ENCODE measurements at regions not wholly inside any gene's neighbourhood (a gene's known extent, or its start where the extent isn't known, plus 50 kb on each side); places are given as distances from the start of the nearest gene placed in this dataset.
"Not testable (repeated sequence)": the region's sequence is repeated elsewhere in the genome, so short reads cannot be mapped to it uniquely, and the experiment has no call there.

DNA sequence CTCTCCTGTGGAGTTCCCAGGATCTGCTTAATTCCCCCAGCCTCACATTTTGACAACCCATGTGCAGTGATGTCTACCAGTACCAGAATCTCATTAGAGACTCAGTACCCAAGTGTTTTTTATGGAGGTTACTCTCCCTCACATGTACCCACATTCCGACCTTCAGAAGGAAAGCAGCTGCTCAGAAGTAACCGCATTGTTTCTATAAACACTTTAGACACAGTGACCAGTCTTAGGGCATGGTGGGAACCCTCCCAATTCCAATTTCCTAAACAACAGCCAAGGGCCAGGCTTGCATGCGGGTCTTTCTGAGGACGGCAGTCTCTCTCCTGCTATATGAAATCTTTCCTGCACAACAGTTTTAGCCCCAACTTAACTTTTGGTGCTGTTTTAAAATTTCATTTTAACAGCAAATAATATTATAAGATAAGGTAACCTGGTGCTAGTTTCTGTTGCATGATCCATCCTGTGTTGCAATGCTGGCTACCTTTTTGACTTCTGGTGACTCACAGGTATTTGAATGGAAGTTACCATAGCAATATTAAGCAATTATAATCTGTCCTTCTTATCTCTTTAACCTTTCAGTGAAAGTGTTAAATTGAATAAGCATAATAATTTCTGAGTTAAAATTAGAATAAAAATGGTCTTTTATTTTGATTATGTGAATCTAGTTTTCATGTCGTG lies 98.3 kb upstream of the THOC3 start:
- H3K4me2 ChIP-seq (ENCODE audit: low read length); H2BK5ac ChIP-seq (ENCODE audit: low read length); DNase-seq; H3K4me1 ChIP-seq (ENCODE audit: control insufficient read depth, low read depth, low read length); H4K5ac ChIP-seq (ENCODE audit: low read length); H3K27ac ChIP-seq (ENCODE audit: low read depth, low read length); H3K36me3 ChIP-seq (ENCODE audit: control insufficient read depth, insufficient read depth, low read length); H2BK15ac ChIP-seq (replicated peaks; ENCODE audit: low read depth); H3K4ac ChIP-seq (ENCODE audit: low read depth, low read length); H3K4me3 ChIP-seq (ENCODE audit: low read length); H4K8ac ChIP-seq (ENCODE audit: low read depth, low read length); H3K56ac ChIP-seq (ENCODE audit: low read length); H2BK120ac ChIP-seq (ENCODE audit: low read depth, low read length); H3K79me1 ChIP-seq (ENCODE audit: low read length); H3K23ac ChIP-seq (ENCODE audit: low read length); H3K79me2 ChIP-seq (ENCODE audit: control insufficient read depth, insufficient read depth, low read length); H3K9ac ChIP-seq (ENCODE audit: low read length); H3K27me3 ChIP-seq (ENCODE audit: insufficient read depth, low read length, poor library complexity); H3K18ac ChIP-seq (ENCODE audit: low read length); H2AK5ac ChIP-seq (ENCODE audit: low read length): not testable (repeated sequence)
- no CpG with 5 or more reads among the region's 5 CpGs for WGBS (ENCODE audit: extremely low coverage, insufficient coverage, low lambda C conversion rate)

DNA sequence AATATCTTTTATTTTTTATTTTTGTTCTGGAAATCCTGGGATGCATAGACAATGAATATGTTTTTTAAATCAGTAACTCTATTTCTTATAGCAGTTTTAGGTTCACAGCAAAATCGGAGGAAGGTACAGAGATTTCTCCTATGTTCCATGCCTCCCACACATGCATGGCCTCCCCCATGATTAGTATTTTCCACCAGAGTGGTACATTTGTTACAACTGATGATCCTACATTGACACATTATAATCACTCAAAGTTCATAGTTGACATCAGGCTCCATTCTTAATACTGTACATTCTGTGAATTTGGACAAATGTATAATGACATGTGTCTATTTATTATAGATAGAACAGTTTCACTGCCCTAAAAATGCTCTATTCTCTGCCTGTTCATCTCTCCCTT lies 99.0 kb upstream of the THOC3 start:
- not testable (repeated sequence) for H4K5ac ChIP-seq (ENCODE audit: low read length); H2BK5ac ChIP-seq (ENCODE audit: low read length); H3K23ac ChIP-seq (ENCODE audit: low read length); H3K4me1 ChIP-seq (ENCODE audit: control insufficient read depth, low read depth, low read length); H3K4me3 ChIP-seq (ENCODE audit: low read length); H2BK120ac ChIP-seq (ENCODE audit: low read depth, low read length); H4K8ac ChIP-seq (ENCODE audit: low read depth, low read length); H3K27me3 ChIP-seq (ENCODE audit: insufficient read depth, low read length, poor library complexity); H3K9ac ChIP-seq (ENCODE audit: low read length); H2BK15ac ChIP-seq (replicated peaks; ENCODE audit: low read depth); H3K36me3 ChIP-seq (ENCODE audit: control insufficient read depth, insufficient read depth, low read length); H3K4ac ChIP-seq (ENCODE audit: low read depth, low read length); H3K79me1 ChIP-seq (ENCODE audit: low read length); H3K56ac ChIP-seq (ENCODE audit: low read length); H3K79me2 ChIP-seq (ENCODE audit: control insufficient read depth, insufficient read depth, low read length); H2AK5ac ChIP-seq (ENCODE audit: low read length); H3K18ac ChIP-seq (ENCODE audit: low read length); H3K4me2 ChIP-seq (ENCODE audit: low read length); DNase-seq; H3K27ac ChIP-seq (ENCODE audit: low read depth, low read length)
- WGBS (ENCODE audit: extremely low coverage, insufficient coverage, low lambda C conversion rate), result no CpG with 5 or more reads among the region's 1 CpG

DNA sequence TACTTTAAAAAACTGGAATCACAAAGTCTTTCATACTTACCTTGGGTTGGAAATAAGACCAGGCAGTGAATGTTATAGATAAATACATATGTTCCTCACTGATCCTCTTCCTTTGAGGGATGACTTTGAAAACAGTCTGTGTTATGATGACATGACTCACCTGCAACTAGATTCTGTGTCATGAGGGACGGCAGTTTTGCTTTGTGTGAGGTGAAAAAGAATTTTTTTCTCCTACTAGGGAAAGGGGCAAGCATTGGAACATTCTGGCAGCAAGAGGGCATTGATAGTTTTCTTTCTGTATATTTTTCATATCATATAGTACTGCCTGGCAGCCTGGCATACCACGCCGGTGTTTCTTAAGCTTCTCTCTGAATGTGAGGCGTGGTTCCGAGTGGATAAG lies 99.8 kb upstream of the THOC3 start:
- H3K4me3 ChIP-seq (ENCODE audit: low read length); H3K27me3 ChIP-seq (ENCODE audit: insufficient read depth, low read length, poor library complexity); H4K5ac ChIP-seq (ENCODE audit: low read length); H3K56ac ChIP-seq (ENCODE audit: low read length); H3K36me3 ChIP-seq (ENCODE audit: control insufficient read depth, insufficient read depth, low read length); H2BK15ac ChIP-seq (replicated peaks; ENCODE audit: low read depth); H3K23ac ChIP-seq (ENCODE audit: low read length); H3K79me1 ChIP-seq (ENCODE audit: low read length); H2BK5ac ChIP-seq (ENCODE audit: low read length); H3K27ac ChIP-seq (ENCODE audit: low read depth, low read length); H2AK5ac ChIP-seq (ENCODE audit: low read length); H3K4ac ChIP-seq (ENCODE audit: low read depth, low read length); H3K79me2 ChIP-seq (ENCODE audit: control insufficient read depth, insufficient read depth, low read length); H3K4me2 ChIP-seq (ENCODE audit: low read length); H4K8ac ChIP-seq (ENCODE audit: low read depth, low read length); H2BK120ac ChIP-seq (ENCODE audit: low read depth, low read length); DNase-seq; H3K18ac ChIP-seq (ENCODE audit: low read length); H3K9ac ChIP-seq (ENCODE audit: low read length); H3K4me1 ChIP-seq (ENCODE audit: control insufficient read depth, low read depth, low read length): not testable (repeated sequence)
- WGBS (ENCODE audit: extremely low coverage, insufficient coverage, low lambda C conversion rate), result no CpG with 5 or more reads among the region's 5 CpGs

DNA sequence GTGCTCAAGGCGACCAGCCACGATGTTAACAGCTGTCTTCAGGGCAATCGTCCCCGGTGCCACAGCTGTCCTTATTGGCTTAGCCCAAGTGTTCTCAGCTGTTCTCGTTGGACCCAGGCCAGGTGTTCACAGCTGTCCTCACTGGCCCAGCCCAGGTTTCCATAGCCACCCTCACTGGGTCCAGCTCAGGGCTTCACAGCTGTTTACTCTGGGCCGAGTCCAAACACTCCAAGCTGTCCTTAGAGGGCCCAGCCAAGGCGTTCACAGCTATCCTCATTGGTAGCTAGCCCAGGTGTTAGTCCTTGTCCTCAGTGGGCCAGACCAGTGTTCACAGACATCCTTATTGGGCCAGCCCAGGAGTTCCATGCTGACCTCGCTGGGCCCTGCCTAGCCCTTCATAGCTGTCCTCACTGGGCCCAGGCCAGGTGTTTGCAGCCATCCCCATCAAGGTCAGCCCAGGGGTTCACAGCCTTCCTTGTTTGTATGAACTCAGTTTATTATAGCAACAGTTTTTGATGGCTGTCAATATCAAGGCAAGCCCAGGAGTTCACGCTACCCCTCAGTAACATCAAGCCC lies 106.0 kb upstream of the THOC3 start:
- H4K8ac ChIP-seq (ENCODE audit: low read depth, low read length); H2BK15ac ChIP-seq (replicated peaks; ENCODE audit: low read depth); H2BK5ac ChIP-seq (ENCODE audit: low read length); H3K27ac ChIP-seq (ENCODE audit: low read depth, low read length); H3K23ac ChIP-seq (ENCODE audit: low read length); H3K4me2 ChIP-seq (ENCODE audit: low read length); H3K79me2 ChIP-seq (ENCODE audit: control insufficient read depth, insufficient read depth, low read length); DNase-seq; H2BK120ac ChIP-seq (ENCODE audit: low read depth, low read length); H3K36me3 ChIP-seq (ENCODE audit: control insufficient read depth, insufficient read depth, low read length); H3K9ac ChIP-seq (ENCODE audit: low read length); H2AK5ac ChIP-seq (ENCODE audit: low read length); H3K56ac ChIP-seq (ENCODE audit: low read length); H4K5ac ChIP-seq (ENCODE audit: low read length); H3K4ac ChIP-seq (ENCODE audit: low read depth, low read length); H3K27me3 ChIP-seq (ENCODE audit: insufficient read depth, low read length, poor library complexity); H3K18ac ChIP-seq (ENCODE audit: low read length); H3K79me1 ChIP-seq (ENCODE audit: low read length); H3K4me3 ChIP-seq (ENCODE audit: low read length); H3K4me1 ChIP-seq (ENCODE audit: control insufficient read depth, low read depth, low read length): not testable (repeated sequence)
- WGBS (ENCODE audit: extremely low coverage, insufficient coverage, low lambda C conversion rate), result no CpG with 5 or more reads among the region's 9 CpGs

DNA sequence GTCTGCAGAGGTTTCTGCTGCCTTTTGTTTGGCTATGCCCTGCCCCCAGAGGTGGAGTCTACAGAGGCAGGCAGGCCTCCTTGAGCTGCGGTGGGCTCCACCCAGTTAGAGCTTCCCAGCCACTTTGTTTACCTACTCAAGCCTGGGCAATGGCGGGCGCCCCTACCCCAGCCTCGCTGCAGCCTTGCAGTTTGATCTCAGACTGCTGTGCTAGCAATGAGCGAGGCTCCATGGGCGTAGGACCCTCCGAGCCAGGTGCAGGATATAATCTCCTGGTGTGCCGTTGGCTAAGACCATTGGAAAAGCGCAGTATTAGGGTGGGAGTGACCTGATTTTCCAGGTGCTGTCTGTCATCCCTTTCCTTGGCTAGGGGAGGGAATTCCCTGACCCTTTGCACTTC lies 115.6 kb upstream of the THOC3 start:
- no CpG with 5 or more reads among the region's 9 CpGs for WGBS (ENCODE audit: extremely low coverage, insufficient coverage, low lambda C conversion rate)
- not testable (repeated sequence) for H2BK15ac ChIP-seq (replicated peaks; ENCODE audit: low read depth); H3K36me3 ChIP-seq (ENCODE audit: control insufficient read depth, insufficient read depth, low read length); H3K18ac ChIP-seq (ENCODE audit: low read length); H2AK5ac ChIP-seq (ENCODE audit: low read length); H3K4me3 ChIP-seq (ENCODE audit: low read length); H3K9ac ChIP-seq (ENCODE audit: low read length); H3K23ac ChIP-seq (ENCODE audit: low read length); H3K79me2 ChIP-seq (ENCODE audit: control insufficient read depth, insufficient read depth, low read length); H3K27me3 ChIP-seq (ENCODE audit: insufficient read depth, low read length, poor library complexity); H2BK120ac ChIP-seq (ENCODE audit: low read depth, low read length); H4K5ac ChIP-seq (ENCODE audit: low read length); H3K4ac ChIP-seq (ENCODE audit: low read depth, low read length); H4K8ac ChIP-seq (ENCODE audit: low read depth, low read length); H3K27ac ChIP-seq (ENCODE audit: low read depth, low read length); H3K4me1 ChIP-seq (ENCODE audit: control insufficient read depth, low read depth, low read length); H3K79me1 ChIP-seq (ENCODE audit: low read length); H2BK5ac ChIP-seq (ENCODE audit: low read length); DNase-seq; H3K4me2 ChIP-seq (ENCODE audit: low read length); H3K56ac ChIP-seq (ENCODE audit: low read length)

DNA sequence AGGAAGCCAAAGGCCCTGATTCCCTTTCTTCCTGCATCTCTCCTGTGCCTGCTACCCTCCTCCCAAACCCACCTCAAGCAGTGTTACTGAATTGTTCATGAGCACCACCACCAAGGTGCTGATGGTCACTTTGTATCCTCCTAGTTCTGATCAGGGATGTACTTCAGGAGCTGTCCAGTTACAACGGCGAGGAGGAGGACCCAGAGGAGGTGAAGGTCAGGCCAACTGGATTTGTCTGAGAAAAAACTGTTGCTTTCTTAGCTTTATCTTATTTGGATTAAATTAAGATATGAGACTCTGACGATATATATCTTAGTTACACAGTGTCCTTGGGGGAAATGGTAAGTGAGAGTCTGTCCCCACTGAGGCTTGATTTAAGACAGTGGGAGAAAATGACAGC lies 135.0 kb upstream of the THOC3 start:
- not testable (repeated sequence) for H3K4me1 ChIP-seq (ENCODE audit: control insufficient read depth, low read depth, low read length); H3K79me2 ChIP-seq (ENCODE audit: control insufficient read depth, insufficient read depth, low read length)
- WGBS (ENCODE audit: extremely low coverage, insufficient coverage, low lambda C conversion rate), result no CpG with 5 or more reads among the region's 3 CpGs

More for the DNA sequence above, 135.0 kb upstream of the THOC3 start:
- H3K36me3 ChIP-seq (ENCODE audit: control insufficient read depth, insufficient read depth, low read length); DNase-seq; H2AK5ac ChIP-seq (ENCODE audit: low read length); H4K8ac ChIP-seq (ENCODE audit: low read depth, low read length); H2BK15ac ChIP-seq (replicated peaks; ENCODE audit: low read depth); H3K23ac ChIP-seq (ENCODE audit: low read length); H3K4me3 ChIP-seq (ENCODE audit: low read length); H3K4me2 ChIP-seq (ENCODE audit: low read length); H3K9ac ChIP-seq (ENCODE audit: low read length); H2BK120ac ChIP-seq (ENCODE audit: low read depth, low read length); H3K27ac ChIP-seq (ENCODE audit: low read depth, low read length); H3K4ac ChIP-seq (ENCODE audit: low read depth, low read length); H2BK5ac ChIP-seq (ENCODE audit: low read length); H3K56ac ChIP-seq (ENCODE audit: low read length); H4K5ac ChIP-seq (ENCODE audit: low read length); H3K79me1 ChIP-seq (ENCODE audit: low read length); H3K18ac ChIP-seq (ENCODE audit: low read length); H3K27me3 ChIP-seq (ENCODE audit: insufficient read depth, low read length, poor library complexity): not testable (repeated sequence)

All from mesendoderm (in vitro differentiated cells).